ENCODE measurements at regions not wholly inside any gene's neighbourhood (a gene's known extent, or its start where the extent isn't known, plus 50 kb on each side); places are given as distances from the start of the nearest gene placed in this dataset.

DNA sequence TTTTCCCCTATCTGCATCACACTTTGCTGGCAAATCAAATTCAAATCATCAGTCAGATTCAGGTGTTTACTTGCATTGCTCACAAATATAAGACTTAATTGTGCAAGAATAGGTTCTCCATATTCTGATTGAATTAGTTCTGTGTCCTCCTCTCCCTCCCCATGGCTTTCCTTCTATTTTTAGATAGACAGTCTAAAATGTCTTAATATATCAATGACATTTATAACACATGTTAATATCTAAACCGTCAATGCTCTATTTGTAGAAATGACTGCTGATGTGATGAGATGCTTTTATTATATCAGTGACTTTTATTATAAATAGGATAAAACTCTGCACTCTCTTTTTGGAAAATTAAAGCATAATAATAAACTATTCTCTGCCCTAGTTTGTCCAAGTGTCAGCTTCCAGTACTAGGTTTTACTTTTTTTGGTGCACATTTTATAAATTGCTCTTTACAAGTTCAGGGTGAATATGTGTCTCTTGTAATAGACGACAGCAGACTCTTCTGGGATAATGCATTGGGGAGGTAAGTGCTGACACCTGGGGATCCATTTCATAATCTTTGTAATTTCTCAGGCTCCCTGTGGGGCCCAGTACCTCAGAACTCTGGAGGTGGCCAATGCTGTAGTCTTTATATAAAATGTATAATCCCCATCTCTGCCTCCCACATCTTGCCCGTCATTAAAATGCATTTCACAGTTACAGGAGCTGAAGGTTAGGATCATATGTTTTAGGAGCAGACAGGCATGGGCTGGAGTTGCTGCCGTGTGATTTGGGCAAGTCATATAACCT, 321.5 kb downstream of the BRINP1 start:
- no peak for DNase-seq

DNA sequence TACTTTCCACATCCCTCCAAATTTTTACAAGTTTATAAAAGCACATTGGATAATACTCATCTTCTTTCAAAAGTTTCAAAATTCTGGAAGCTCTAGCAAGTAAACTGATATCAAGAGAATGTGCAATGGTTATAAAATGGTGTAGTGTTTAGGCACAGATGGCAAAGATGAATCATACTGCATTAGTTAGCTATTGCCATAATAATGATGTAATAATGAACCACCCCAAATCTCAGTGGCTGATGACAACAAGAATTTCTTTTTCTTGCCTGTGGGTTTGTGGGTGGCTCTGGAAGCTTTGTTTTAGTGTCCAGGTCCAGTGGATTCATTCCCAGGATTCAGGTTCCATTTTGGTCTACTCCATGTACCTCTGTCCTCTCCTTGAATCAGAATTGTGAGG, 319.0 kb downstream of the BRINP1 start:
- no peak for DNase-seq

DNA sequence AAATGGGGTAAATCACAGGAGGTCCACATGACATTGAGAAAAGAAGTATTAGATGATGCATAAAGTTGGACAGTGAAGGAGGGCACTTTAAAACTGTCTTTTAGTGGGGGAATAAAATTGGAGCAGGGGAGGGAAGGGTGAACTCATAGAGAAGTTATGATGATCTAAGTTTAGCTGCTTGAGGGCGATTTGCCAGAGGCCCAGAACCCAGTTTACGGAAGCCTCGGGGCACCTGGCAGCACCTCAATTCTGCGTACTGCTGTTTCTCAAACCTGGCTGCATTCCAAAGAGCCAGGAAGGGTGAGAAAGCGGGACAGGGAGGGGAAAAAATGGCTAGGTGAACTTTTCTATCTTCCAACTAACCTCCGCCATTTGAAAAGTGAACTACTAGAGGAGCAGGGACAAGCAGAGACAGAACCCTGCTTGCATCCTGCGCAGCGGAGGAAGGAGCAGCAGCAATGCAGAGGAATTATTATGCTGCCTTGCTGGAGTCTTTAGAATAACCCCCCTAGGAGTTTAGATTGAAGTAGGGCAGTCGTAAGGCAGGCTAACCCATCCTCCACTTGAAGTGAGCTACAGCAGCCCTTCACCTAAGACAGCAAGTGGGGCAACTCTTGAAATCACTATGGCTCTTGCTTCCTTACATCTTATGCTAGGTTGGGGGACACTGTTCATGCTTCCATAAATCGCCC, 316.8 kb downstream of the BRINP1 start:
- DNase-seq: no peak

DNA sequence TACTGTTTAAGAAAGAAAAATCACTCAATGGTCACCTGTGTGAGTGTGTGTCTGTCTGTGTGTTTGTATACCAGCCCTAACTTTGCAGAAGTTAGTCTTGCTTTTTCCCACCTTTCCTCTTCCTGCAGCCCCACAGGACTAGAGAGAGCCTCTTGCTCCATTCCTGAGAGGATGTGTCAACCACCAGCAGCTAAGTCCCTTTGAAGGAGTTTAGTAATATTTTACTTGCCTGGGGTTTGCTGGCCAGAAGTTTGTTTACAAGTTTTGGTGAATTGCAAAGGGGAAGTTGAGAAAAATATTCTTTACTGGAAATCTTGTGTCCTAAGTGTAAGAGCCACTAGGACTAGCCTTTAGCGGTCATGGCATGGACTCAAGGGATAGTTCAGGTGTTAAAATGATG, 316.2 kb downstream of the BRINP1 start:
- DNase-seq: no peak

DNA sequence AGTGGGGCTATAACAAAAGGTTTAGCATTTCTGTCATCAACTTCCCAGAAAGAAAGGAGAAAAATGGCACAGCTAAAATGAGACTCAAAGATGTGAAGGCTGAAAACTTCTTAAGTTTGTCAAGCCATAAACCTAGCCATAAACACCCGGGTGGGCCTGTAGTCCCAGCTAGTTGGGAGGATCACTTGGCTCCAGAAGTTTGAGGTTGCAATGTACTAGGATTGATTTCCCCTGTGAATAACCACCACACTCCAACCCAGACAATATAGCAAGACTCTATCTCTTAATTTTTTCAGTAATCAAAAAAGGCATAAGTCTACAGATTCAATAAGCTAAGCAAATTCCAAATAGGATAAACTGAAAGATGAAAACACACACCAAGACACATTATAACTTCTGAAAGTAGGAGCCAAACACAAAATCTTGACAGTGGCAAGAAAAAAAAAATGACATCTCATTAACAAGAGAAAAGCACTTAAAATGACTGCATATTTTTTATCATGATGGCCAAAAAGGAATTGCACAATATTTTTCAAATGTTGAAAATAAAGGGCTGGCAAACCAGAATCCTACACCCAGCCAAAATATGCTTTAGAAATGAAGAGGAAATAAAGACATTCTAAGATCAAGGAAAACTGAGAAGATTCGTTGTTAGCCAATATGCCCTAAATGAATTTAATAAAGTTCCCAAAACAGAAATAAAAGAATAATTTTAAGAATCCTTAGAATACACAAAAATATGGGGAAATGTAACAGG, 308.4 kb downstream of the BRINP1 start:
- DNase-seq: no peak

DNA sequence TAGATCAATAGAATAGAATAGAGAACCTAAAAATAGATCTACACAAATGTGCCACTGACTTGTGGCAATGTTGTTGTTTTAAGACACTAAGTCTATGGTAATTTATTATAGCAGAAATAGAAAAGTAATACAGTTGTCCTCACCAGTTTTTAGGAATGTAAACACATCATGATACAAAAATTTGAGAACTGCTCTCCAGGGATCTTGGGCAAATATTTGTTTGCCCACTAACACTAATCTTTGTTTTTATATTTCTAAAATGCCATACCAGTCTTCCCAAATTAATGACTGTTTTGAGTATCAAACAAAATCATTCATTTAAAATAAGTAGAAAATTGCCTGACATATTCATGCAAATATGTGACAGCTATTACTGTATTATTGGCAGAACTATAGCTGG, 297.6 kb downstream of the BRINP1 start:
- DNase-seq: no peak

DNA sequence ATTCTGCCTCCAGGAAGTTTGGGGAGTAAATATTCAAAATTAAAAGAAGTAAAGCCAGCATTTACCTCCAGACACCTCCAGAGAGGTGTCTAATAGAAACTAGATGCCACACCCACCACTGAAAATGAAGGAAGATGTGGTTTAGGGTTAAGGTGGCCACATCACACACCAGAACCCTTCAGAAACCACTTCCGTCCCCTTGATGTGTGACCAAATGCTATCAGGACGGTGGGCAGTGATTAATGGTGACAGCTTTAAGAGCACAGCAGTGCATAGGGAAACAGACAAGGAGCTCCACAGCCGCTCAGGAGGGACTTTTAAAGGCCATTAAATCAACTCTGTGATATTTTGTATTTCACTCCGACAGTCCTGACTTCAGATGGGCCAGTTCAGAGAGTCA, 295.2 kb downstream of the BRINP1 start:
- no peak for DNase-seq

DNA sequence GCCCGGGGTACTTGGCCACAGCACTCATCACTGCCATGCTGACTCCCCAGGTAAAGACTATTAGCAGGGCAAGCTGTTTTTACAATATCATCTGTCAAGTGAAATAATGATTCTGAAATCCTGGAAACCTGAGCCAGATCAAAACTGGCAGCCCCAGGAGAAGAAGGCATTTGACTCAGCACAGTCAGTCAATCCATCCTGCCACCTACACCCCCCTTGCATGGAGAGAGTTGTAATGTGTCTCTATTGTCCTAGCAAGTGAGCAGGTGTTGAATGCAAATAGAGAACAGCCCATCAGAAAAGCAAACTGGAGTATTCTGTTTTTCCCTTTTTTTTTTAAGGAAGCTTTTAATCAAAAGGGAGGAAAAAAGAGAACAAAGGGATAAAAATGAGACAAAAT, 291.2 kb downstream of the BRINP1 start:
- DNase-seq: peak; percentile 22

DNA sequence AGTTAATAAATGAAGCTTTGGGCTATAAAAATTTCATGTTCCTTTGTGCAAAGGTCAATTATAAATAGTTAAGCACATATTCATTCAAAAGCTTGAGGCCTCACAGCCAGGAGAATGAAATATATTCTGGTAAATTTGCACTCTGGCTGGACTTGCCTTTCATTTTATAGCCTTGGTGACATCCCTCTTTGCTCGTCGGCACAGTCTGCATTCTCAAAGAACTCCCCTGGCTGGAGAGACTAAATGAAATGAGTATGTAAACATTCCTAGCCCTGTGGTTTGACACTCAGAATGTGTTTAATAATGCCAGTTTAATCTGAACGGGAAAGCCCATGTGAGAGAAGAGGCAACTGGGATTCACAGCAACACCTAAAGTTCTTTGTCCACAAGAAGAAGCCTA, 285.6 kb downstream of the BRINP1 start:
- no peak for DNase-seq

DNA sequence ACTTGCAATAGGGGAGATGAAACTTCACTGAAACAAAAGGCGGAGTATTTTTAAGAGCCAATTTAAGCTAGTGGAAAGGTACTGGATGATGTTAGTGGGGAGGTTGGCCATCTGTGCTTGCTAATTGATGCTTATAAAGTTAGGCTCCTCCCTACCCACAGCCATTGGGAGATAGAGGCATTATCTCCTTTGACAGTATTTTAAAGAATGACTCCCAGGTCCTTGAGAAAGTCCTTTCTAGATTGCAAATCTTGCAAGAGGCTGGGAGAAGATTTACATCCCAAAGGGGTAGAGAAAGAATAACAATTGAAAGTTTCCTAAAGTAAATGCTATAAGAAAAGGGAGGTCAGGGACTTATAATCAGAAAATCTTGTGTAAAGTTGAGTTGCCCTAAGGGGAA, 282.6 kb downstream of the BRINP1 start:
- DNase-seq: no peak

DNA sequence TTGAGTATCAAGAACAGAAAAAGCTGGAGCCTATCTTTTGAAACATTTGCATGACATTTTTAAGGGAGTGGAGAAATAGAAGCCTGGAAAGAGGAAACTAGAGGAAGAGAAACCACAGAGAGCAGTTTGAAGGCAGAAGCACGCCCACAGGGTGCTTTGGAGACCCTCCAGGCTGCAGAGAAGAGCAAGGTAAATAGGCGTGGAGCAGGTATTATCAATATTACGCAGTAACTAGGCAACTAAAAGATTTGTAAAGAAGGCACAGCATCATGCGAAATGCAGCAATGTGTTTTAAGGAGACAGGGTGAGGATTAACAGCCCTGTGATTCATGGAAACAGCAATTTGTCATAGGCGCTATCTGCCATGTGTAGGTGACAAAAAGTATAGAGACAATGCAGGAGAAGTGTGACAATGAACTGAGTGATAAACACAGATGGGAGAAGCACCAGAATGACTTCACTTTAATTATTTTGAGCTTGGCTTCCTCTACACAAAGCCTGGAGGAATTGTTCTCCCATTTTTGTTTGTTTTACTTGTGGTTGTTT, 281.2 kb downstream of the BRINP1 start:
- peak; percentile 91 for DNase-seq

DNA sequence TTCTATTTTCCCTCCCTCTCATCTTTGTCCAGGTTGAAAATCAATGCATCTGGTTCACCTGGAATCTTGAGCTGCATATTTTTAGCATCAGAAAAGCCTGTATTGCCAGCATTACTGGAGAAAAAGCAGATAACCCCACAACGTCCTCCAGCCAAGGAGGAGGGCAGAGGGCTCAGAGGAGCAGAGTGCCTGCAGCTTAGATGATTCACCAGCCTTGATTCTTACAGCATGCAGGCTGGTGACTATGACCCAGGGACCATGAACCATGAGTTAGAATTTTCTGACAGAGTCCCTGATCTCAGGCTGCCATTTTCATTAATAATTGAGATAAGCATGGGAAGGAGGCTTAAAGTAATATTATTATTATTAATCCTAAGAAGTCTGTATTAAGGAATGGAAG, 278.2 kb downstream of the BRINP1 start:
- DNase-seq: no peak

DNA sequence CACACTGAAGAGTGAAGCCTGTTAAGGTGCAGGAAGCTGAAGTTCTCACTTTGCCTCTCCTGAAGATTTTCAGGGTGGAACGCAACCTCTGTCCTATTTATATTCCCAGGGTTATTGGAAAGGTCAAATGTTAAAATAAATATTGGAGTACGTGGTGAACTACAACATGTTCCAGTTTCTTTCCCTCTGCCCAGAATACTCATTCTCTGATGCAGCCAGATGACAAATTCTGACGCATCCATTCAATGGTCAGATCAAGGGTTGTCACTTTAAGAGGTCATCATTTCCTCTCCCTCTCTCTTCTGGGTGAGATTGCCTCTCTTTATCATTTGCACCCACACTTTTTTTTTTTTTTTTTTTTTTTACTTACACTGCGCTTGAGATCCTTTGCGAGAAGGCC, 277.1 kb downstream of the BRINP1 start:
- no peak for DNase-seq

DNA sequence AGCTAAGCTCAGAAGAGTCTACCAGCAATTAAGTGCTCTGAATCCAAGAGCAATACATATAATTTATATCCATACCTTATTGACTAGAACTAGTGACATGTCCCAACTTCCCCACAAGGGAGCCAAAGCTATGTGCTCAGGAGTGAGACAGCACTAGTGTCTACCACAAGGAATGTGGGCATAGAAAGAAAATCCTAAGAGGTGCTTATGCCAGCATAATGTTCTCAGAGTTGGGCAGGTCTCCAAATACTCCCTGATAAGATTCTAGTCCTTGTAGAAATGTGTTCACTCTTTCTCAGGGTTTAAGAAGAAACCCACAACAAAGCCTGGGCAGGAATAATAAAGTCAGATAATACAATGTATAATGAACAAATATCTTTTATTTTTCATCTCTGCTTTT, 275.1 kb downstream of the BRINP1 start:
- no peak for DNase-seq

DNA sequence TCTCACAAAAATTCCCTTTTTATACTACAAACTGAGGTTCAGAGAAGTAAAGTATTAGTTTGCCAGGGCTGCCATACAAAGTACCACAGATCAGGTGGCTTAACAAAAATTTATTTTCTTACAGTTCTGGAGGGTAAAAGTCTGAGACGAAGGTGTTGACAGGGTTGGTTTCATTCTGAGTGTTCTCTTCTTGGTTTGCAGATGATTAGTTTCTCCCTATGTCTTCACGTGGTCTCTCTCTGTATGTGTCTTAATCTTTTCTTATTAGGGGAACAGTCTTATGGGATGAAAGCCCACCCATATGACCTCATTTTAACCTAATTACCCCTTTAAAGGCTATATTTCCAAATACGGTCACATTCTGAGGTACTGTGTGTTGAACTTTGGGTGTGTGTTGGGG, 274.2 kb downstream of the BRINP1 start:
- DNase-seq: no peak

DNA sequence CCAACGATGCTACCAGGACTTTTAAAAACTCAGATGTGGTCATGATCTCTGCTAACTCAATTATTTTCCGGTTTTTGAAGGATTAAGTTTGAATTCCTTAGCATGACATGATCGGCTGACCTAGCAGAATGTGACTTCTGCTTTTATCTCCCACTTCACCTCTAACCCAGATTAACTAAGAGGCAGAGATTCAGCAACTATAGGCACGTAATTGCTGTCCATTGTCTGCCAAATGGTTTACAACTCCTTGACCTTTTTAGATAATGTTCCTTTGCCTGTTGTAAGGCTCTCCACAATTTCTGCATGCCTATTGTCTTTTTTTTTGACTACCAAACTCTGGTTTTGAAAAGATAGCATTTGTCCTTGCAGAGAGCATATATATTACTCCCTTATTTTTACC, 268.2 kb downstream of the BRINP1 start:
- DNase-seq: no peak

DNA sequence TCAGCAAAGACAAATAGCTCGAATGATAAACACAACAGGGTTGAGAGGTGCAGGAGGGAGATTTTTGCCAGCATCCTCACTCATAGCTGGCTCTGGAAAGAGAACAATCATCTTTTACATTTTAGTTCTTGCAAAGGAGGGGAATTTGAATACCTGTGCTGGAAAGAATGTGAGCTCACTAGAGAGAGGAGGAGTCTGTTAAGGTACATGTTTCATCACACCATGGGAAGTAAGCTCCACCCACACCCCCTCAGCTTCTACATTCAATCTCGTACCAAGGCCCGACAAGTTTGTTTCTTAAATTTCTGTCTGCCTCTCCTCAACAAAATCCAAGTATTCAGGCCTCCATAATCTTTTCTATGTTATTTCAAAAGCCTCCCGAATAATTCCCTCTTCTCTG, 254.6 kb downstream of the BRINP1 start:
- DNase-seq: no peak

All from NCI-H2029 (cell line).